HG03442 (cell line): ENCODE measurements at regions not wholly inside any gene's neighbourhood (a gene's known extent, or its start where the extent isn't known, plus 50 kb on each side); places are given as distances from the start of the nearest gene placed in this dataset.

Source experiments
- ATAC-seq: cut with Tn5 transposase; IDR thresholded peaks from one replicate; pipeline ENCODE4 v1.9.1; 2021; ENCODE audit warnings: mild to moderate bottlenecking, moderate library complexity; ENCODE audit not compliant: unreplicated experiment

DNA sequence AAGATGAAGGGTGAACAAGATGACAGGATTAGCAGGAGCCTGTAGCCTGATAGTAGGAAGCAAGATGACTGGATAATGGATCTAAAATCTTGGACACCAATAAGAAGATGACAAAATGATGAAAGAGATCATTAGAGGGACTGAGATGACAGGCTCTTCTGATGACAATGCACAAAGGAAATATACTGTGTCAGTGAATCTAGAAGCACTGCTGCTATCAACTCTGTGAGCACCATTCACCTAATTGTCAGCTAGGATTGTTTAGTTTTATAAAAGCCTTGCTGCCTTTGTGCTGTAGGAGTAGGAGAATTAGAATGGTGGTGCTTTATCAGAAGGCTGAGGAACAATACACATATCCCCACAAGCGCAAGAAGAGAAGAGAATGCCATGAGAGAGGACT, 1127.8 kb downstream of the DTWD2 start:
- no peak for ATAC-seq

DNA sequence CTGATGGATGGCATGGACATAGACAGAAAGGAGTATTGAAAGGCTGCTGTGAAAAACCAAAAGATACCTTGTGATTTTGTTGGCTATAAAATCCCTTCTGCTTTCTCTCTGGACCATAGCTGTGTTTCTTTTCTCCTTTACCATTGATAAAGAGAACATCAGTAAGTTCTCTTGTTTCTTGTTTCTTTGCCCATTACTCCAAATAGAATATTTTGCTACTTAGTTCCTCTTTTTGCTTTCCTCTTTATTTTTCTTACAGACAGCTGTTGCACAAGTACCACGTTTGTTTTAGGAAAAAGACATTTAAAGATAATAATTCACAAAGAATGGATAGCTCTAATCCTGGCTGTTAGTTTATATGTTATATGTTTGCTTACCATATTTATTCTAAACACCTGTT, 1129.2 kb downstream of the DTWD2 start:
- ATAC-seq, result no peak

DNA sequence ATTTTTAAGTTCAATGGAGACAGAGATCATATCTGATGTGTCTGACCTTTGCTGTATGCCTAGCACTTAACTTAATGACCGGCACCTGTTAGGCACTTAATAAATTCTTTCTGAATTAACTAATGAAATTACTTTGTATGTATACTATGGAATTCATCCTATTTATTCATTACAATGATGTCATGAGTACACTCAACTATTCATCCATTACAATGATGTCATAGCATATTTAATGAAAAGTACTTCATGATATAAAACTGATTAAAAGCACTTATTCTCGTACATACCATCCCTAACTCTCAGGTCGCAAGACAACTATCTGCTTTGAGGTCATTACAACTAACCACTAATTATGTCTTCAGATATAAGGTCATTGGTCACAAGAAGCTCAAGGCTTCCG, 1131.6 kb downstream of the DTWD2 start:
- no peak for ATAC-seq

DNA sequence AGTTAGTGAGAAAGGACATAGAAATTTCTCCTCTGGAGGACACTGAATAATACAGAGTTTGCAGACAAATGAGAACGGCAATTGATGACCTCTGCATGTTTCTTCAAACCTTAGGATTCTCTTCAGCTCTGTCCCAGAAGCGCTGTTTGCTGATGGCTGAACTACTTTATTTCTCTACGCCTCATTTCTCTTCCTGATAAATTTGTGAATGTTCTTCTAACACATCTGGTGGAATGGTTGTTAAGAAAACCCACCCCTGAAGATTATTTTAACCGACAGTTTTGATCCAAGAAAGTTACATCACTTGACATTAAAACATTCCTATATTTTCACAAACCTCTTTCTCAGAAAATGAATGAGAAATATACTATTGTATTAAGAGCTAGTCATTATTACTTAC, 1150.6 kb downstream of the DTWD2 start:
- ATAC-seq, result no peak

- no peak for ATAC-seq
These were observed 1154.7 kb downstream of the DTWD2 start for GRCh38 chr5:117833691-117834090.

DNA sequence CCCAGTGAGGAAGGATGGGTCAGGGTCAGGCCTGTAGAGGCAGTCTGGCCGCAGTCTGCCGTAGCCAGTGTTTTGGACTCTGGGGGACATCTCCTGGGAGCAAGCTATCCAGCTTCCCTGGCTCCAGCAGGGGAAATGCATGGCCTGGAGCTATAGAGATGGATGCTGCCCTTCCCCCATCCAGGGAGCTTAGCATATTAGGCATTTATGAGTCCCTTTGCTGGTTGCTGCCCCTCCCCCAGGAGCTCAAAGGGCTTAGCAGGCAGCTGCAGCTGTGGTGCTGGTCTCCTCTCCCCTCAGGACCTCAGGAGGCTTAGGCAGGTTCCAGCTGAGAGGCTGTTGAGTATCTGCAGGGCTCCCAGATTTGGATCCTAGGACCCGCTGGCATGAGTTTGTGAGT, 1158.7 kb downstream of the DTWD2 start:
- no peak for ATAC-seq

DNA sequence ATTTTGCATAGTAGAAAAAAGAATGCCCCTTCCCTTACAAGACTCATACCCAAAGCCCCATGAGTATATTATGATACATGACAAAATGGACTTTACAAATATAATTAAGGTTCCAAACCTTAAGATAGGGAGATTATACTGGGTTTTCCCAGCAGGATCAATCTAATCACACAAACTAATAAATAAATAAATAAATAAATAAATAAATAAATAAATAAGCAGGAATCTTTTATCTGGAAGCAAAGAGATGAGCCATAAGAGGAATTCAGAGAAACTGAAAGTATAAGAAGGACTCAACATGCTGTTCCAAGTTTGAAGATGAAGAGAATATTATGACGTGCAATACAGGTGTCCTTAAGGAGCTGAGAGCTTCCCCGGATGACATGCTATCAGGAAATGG, 1174.5 kb downstream of the DTWD2 start:
- ATAC-seq, result no peak

- no peak for ATAC-seq
These were observed 1175.5 kb downstream of the DTWD2 start for GRCh38 chr5:117812861-117813260.

DNA sequence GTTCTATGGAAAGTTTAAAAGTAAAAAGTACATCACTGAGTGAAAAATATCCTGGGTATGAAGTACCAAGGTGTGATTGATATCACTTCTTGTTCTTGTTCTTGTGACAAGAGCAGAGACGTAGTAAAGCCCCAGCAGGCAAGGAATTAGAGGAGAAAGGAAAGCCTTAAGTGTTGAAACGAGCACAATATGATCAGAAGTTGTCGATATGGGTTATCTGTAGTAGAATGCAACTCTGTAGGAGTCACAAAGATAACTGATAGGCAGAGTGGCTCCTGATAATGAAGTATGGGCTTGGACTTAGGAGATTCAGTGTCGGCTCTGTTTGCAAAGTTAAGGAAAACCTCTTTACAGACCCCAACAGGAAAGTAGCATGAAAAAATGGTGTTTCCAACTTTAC, 1179.1 kb downstream of the DTWD2 start:
- ATAC-seq, result no peak

GRCh38 chr5:117805058-117805457, 1183.3 kb downstream of the DTWD2 start:
- no peak for ATAC-seq

- ATAC-seq, result no peak
These were observed 1184.8 kb downstream of the DTWD2 start for GRCh38 chr5:117803533-117803932.

- no peak for ATAC-seq
These were observed 1186.8 kb downstream of the DTWD2 start for GRCh38 chr5:117801583-117801982.

DNA sequence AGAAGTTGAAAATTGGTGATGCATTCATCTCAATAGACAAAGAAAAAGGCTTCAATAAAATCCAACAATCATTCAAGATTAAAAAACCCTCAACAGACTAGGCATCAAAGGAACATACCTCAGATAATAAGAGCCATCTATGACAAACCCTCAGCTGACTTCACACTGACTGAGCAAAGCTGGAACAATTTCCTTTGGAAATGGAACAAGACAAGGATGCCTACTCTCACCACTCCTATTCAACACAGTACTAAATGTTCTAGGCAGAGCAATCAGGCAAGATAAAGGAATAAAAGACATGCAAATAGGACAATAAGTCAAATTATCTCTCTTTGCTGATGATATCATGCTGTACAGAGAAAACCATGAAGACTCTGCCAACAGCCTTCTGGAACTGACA, 1188.1 kb downstream of the DTWD2 start:
- no peak for ATAC-seq

GRCh38 chr5:117794847-117795246, 1193.5 kb downstream of the DTWD2 start:
- ATAC-seq, result no peak

GRCh38 chr5:117793963-117794362, 1194.4 kb downstream of the DTWD2 start:
- no peak for ATAC-seq

GRCh38 chr5:117792476-117792875, 1195.9 kb downstream of the DTWD2 start:
- ATAC-seq, result no peak

- no peak for ATAC-seq
These were observed 1199.8 kb downstream of the DTWD2 start for GRCh38 chr5:117788596-117788995.

DNA sequence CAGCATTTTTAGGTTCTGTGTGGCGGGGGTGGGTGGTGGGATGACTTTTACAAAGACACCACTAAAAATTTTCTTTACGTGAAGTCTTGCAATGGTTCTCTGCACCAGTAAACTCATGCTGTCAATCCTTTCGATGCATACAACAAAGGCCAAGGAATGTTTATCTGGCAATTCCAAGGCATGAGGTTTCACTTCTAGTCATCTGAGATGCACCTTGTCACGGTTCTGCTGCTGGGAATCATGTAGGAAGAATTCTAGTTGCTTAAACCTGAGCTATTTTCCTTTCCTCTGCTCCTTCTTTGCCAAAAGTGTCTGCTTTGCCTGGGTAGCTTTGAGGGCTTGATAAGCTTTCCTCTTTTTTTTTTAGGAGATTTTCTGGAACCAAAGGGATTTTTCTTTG, 1204.5 kb upstream of the SEMA6A start:
- no peak for ATAC-seq

GRCh38 chr5:117776977-117777376, 1202.4 kb upstream of the SEMA6A start:
- ATAC-seq, result no peak

DNA sequence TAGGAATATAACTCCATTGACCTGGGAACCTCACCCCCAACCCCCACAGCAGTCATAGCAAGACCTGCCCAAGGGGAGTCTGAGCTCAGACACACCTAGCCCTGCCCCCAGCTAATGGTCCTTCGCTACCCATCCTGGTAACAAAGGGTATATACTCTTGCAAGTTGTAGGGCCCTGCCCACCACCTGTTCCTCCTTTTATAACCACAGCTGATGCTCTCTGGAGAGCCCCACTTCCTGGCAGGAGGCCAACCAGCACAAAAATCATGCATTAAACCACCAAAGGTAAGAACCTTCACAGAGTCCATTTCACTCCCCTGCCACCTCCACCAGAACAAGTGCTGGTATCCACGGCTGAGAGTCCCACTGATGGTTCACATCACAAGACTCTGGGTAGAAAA, 1195.3 kb upstream of the SEMA6A start:
- no peak for ATAC-seq

GRCh38 chr5:117763271-117763670, 1188.6 kb upstream of the SEMA6A start:
- ATAC-seq, result no peak

GRCh38 chr5:117761186-117761585, 1186.6 kb upstream of the SEMA6A start:
- no peak for ATAC-seq

DNA sequence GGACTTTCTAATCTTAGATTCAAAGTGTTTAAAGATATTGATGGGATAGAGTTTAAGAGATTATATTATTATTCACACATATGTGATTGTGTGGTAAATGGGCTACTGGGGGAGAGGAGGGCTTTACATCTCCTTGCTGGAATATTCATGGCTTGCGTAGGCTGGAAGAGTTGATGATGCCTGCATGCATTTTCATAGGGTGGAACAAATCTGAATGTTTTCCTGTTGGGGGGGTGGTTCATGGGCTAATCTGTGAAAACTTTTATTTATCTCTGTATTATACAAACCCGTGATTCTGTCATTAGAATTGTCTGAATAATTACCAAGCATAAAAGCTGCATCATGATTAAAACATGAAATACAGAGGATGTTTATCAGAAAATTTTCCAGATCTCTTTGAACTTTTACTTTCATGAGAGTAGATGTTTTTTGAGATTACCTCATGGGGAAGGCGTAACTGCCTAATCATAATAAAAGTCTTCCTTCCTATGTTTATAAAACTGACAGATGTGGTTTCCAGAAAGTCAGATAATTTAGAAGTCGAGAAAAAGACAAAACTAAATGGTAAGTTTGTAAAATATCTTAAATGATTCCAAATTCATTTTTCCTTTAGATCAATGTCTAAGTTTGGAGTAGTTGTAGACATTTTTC, 1185.4 kb upstream of the SEMA6A start:
- ATAC-seq, result no peak
